Posterior cingulate gyrus (tissue), 11 donors: ENCODE measurements at regions not wholly inside any gene's neighbourhood (a gene's known extent, or its start where the extent isn't known, plus 50 kb on each side); places are given as distances from the start of the nearest gene placed in this dataset.

Experiments
- DNase-seq, 10 donors: peaks; one replicate each; pipeline versions ENCODE4 v3.0.0 to v3.0.0-alpha.2; 2020 to 2021; ENCODE audit warnings: mixed read lengths in 3 of 10
- intact Hi-C: fragments of 100-400 bp; cut with DNase I; formaldehyde crosslinking; loops from one replicate; pipeline ENCODE4 v1.15.1; 2023

GRCh38 chr9:135326633-135327152, 152.9 kb upstream of the PPP1R26 start:
- intact Hi-C loops: no loop called here
- peak in 1 of 10 donors; percentile 58 for DNase-seq

- intact Hi-C loops: no loop called here
- peak in 2 of 10 donors; percentile 66 to 71 for DNase-seq
These were observed 150.8 kb upstream of the PPP1R26 start for GRCh38 chr9:135328485-135329417.

DNA sequence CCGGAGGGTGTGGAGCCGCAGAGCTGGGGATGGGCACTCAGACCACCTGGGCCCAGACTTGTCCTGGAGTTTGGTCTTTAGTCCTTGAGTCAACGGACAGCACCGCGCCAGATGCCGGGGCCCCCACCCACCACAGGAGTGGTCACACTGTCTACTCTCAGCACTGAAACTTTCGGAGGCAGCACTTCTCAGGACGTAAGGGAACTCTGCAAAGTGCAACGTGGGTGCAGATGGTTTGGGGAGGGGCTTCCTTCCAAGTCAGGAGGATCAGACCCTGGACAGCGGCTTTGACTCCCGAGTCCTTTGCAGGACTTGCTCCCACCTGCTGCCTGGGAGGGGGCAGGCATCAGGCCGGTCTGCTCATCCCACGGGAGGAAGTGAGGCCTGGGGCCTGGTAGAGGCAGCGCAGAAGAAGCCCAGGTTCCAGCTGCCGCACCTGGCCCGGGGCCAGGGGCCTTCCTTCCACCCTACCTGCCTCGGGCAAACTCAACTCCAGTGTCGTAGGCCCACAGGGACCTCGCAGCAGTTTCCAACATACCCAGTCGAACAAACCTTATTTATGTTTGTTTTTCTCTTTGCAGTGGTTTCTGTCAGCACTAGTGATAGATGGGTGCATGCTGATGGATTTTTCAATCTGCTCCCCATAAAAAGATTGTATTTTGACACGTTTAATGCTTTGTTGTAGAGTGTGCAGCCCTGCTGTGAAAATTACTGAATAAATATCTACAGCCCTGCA, 149.8 kb upstream of the PPP1R26 start:
- intact Hi-C loops: no loop called here
- DNase-seq: peak in 2 of 10 donors; percentile 57 to 60

DNA sequence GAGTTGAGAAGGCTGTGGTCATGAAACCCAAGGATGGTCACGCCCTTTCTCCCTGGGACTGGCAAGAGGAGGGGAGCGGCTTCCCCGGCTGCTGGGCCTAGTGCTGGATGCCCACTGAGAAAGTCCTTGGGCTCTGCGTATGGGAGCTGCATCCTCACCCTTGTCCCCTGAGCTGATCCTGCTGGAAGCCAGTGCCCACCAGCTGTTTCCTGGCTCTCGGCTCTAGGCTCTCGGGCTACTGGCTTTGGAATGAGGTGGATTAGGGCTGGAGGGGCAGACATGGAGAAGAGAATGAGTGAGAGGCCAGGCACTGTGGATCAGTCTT, 149.3 kb upstream of the PPP1R26 start:
- intact Hi-C loops: no loop called here
- peak in 2 of 10 donors; percentile 15 to 27 for DNase-seq

DNA sequence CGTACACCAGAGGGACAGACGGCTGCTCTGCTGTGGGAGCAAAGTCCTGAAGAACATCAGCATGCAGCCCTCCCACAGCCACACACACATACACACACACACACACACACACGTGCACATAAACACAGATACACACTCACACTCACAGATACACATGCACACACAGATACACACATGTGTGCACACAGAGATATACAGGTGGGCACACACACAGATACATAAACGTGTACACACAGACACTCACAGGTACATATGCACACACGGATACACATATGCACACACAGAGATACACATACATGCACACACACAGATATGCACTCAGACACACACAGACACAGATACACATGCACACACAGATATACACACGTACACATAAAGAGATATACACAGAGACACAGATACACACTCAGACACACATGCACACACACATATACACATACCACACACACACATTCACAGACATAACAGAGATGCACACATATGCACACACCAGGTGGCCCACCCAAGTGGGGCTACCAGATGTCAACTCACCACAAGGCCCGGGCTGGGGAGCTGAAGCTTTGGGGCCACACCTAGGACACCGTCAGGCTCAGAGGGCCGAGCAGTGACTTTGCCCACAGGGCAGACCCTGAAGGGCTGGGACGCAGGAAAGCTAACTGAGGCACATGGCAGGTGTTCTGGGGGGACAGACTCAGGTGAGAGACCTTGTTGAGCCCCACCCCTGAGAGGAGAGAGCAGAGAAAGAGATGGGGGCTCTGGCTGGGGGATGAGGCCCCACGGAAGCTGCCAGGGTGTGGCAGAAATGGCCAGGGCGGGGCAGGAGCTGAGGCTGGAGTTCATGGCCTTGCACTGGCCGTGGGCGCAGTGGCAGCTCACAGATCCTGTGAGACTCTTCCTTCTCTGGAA, 148.6 kb upstream of the PPP1R26 start:
- intact Hi-C loops: no loop called here
- DNase-seq: peak in 2 of 10 donors; percentile 57 to 62

- intact Hi-C loops: no loop called here
- peak in 1 of 10 donors; percentile 58 for DNase-seq
These were observed 147.1 kb upstream of the PPP1R26 start for GRCh38 chr9:135332516-135332915.

- intact Hi-C loops: no loop called here
- peak in 3 of 10 donors; percentile 18 to 49 (median 41) for DNase-seq
These were observed 146.4 kb upstream of the PPP1R26 start for GRCh38 chr9:135332979-135333748.

DNA sequence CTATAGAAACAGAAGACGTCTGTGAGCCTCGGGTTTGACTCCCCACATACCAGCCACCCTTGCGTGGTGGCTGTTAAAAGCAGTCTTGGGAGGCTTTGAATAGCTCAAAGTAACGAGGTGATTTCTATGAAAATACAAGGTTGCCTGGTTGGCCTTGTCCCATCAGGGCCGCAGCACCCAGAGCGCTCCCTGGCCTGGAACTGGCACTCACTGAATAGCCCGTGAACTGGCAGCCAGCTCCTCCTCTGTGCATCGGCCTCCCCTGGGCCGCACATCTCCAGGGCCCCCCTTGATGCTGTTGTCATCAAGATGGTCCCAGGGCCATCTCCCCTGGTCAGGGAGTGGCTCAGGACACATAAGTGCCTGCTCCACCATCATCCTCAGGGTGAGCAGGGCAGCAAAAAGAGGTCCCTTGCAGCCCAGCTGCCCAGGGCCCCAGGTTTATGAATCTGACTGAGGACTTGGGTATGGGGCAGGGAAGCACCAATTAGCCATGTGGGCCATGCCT, 144.6 kb upstream of the PPP1R26 start:
- DNase-seq: peak in 2 of 10 donors; percentile 28 to 60
- intact Hi-C loops: no loop called here

DNA sequence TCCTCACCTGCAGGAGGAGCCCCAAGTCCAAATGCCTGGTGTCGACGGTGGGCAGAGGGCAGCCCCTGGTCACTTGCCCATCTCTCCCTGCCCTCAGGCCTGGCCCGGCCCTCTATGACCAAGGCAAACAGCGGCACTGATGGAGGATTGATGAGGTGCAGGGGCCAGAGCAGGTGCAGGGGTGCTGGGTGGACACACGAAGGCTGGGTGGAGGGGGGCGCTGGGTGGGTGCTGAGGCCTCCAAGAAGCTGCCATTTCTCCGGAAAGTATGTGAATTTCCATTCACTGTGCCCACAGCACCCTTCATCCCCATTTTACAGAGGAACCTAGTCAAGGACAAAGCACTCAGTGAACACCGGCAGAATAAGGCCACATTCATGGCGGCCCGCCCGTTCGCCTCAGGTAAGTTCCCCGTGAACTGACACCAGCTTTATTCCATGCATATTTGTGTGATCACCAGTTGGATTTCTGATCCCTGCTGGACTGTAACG, 143.8 kb upstream of the PPP1R26 start:
- intact Hi-C loops: no loop called here
- peak in 3 of 10 donors; percentile 19 to 69 (median 51) for DNase-seq

DNA sequence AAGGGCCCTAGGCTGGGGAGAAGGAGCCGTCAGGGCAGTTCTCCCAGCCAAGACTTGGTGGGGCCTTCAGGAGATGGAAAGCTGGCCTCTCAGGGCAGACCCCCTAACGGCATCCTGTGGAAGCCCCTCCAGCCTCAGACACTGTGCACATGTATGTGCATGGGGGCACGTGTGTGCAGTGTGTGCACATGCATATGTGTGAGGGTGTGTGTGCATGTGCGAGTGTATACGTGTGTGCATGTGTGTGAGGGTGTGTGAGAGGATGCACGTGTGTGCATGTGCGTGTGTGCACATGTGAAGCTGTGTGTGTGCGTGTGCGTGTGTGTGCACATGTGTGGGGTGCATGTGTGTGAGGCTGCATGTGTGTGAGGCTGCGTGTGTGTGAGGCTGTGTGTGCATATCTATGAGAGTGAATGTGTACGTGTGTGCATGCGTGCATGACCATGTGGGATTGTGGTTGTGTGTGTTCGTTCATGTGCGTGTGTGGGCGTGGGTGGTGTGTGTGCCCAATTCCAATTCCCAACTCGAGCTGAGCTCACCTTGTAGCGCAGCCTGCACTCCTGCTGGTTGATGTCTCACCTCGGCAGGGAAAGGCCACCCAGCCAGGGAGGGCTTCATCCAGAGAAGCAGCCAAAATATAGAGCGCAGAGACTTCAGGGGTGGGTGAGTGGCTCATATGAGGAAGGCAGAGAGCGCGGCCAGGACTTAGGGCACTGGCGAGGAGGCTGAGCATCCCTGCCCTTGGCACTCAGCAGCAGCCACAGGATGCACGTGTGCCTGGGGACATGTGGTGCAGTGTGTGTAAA, 142.7 kb upstream of the PPP1R26 start:
- DNase-seq: peak in 2 of 10 donors; percentile 13 to 56
- intact Hi-C loops: no loop called here

- DNase-seq: peak in 1 of 10 donors; percentile 72
- intact Hi-C loops: no loop called here
These were observed 141.0 kb upstream of the PPP1R26 start for GRCh38 chr9:135338546-135338945.

GRCh38 chr9:135339378-135339973, 140.1 kb upstream of the PPP1R26 start:
- intact Hi-C loops: no loop called here
- peak in 6 of 10 donors; percentile 38 to 92 (median 74) for DNase-seq

- peak in 4 of 10 donors; percentile 12 to 81 (median 56) for DNase-seq
- intact Hi-C loops: loop anchor here (5.0 kb wide), 1 partner anchor 643 kb away; no protein-coding TSS in a partner anchor
These were observed 139.4 kb upstream of the PPP1R26 start for GRCh38 chr9:135340143-135340655.

GRCh38 chr9:135340726-135341475, 138.7 kb upstream of the PPP1R26 start:
- intact Hi-C loops: loop anchor here (5.0 kb wide), 1 partner anchor 644 kb away; no protein-coding TSS in a partner anchor
- DNase-seq: peak in 6 of 10 donors; percentile 13 to 90 (median 54)

- DNase-seq: peak in 5 of 10 donors; percentile 2 to 78 (median 52)
- intact Hi-C loops: loop anchor here (5.0 kb wide), 1 partner anchor 644 kb away; no protein-coding TSS in a partner anchor
These were observed 137.9 kb upstream of the PPP1R26 start for GRCh38 chr9:135341612-135342169.
